RPMI7951 (cell line): ENCODE measurements at regions not wholly inside any gene's neighbourhood (a gene's known extent, or its start where the extent isn't known, plus 50 kb on each side); places are given as distances from the start of the nearest gene placed in this dataset.
A peak's percentile ranks its signal among the peaks of the same experiment; 100 is the strongest.

Experiments
- DNase-seq: peaks from one replicate; pipeline ENCODE4 v3.0.0-alpha.2; 2012; ENCODE audit warnings: low read depth

DNA sequence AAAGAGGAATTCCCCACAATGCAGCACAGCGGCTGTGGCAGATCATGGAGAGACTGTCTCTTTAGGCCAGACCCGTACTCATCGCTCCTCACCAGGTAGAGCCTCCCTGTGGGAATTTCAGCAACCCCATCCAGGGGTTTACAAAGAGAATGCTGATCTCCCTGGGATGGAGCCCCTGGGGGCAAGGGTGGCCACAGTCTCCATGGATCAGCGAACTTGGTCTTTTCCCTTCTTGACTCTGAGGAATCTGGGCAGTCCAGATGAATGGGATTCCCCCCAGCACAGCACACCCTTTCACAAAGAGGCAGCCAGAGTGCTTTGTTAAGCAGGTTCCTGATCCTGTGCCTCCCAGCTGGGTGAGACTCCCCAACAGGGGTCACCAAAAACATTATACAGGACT is 108.7 kb upstream of the RGMB start:
- no peak for DNase-seq

DNA sequence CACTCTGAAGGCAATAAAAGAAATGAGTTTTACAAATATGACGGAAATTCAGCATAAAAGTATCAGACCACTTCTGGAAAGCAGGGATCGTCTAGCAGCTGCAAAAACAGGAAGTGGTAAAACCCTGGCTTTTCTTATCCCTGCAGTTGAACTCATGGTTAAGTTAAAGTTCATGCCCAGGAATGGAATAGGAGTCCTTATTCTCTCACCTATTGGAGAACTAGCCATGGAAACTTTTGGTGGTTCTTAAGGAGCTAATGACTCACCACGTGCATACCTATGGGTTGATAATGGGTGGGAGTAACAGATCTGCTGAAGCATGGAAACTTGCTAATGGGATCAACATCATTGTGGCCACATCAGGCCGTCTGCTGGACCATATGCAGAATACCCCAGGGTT is 93.5 kb upstream of the RGMB start:
- peak; percentile 8 for DNase-seq

GRCh38 chr5:98690002-98690401 is 83.5 kb upstream of the RGMB start:
- DNase-seq, result no peak

DNA sequence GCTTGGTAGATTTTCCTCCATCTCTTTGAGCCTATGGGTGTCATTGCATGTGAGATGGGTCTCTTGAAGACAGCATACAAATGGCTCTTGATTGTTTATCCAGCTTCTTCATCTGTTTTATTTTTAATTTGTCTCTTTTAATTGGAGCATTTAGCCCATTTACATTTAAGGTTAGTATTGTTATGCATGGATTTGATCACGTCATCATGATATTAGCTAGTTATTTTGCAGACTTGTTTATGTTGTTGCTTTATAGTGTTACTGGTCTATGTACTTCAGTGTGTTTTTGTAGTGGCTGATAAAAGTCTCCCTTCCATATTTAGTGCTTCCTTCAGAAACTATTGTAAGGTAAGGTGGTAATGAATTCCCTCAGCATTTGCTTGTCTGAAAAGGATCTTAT is 78.6 kb upstream of the RGMB start:
- DNase-seq, result no peak

GRCh38 chr5:98698359-98698758 is 75.1 kb upstream of the RGMB start:
- DNase-seq, result no peak

- no peak for DNase-seq
Observed at GRCh38 chr5:98700730-98701129, 72.7 kb upstream of the RGMB start.

- no peak for DNase-seq
Observed at GRCh38 chr5:98705841-98706240, 67.6 kb upstream of the RGMB start.

DNA sequence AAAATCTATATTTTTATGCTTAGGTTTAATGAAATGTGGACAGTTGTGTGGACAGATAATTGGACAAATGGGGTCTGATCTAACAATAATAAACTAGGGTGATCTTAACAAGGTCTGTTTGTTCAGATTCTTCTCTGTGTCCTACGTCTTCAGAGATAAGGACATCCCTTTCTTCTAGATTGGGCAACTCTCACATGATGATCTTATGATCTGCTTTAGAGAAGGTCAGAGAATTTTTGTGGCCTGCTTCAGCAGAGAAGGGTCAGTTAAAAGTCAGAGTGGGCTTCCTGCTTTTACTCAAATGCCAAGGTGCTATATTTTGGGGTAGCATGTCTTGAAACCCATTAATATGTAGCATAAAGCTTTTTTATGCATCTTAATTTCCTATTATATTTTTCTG is 63.8 kb upstream of the RGMB start:
- no peak for DNase-seq

DNA sequence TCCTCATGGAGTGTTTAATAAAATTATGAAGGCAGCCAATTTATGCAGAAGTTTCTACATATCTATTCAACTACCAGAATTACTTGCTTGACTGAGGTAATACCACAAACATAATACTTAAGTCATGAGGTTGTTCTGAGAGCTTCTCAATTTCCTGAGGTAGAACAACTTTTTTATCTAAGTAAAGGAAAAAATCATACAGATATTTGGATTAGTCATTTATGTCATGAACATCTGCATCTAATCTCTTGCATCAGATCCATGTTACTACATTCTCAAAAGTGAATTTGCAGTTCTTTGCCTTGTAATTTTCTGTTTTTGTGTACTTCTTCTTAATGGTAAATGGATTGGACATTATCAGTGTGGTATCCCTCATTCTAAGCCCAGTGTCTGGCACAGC is 60.4 kb upstream of the RGMB start:
- DNase-seq, result no peak

DNA sequence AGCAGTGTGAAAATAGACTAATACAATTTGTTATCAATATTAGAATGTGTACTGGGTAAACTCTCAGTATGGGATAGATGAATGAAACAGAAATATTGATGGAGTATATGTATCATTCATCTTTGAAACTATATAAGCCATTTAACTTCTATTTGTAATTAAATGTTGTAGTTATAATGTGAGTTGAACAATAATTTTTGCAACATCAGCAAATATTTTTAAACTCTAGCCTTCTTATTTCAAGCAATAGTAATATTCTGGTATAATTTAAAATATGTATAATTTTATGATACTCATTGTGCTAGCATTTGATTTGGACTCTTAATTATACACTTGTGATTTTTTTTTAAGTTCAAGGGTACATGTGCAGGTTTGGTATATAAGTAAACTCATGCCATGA is 59.6 kb upstream of the RGMB start:
- no peak for DNase-seq

DNA sequence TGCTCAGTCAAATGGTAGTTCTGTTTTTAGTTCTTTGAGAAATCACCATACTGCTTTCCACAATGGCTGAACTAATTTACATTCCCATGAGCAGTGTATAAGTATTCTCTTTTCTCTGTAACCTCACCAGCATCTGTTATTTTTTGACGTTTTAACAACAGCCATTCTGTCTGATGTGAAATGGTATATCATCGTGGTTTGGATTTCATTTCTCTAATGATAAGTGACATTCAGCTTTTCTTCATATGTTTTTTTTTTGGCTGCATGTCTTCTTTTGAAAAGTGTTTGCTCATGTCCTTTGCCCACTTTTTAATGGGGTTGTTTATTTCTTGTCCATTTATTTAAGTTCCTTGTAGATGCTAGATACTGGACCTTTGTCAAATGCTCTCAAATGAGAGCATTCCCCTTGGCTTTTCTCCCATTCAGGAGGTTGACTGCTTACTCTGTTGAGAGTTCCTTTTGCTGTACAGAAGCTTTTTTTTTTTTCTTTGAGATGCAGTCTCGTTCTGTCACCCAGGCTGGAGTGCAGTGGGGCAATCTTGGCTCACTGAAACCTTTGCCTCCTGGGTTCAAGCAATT is 58.7 kb upstream of the RGMB start:
- no peak for DNase-seq

- DNase-seq, result no peak
Observed at GRCh38 chr5:98721231-98721928, 52.1 kb upstream of the RGMB start.

GRCh38 chr5:98722188-98722587 is 51.3 kb upstream of the RGMB start:
- DNase-seq, result no peak

- DNase-seq, result no peak
Observed at GRCh38 chr5:98723061-98723460, 50.4 kb upstream of the RGMB start.
